Non-pigmented ciliary epithelial cell (primary cell): ENCODE measurements at regions not wholly inside any gene's neighbourhood (a gene's known extent, or its start where the extent isn't known, plus 50 kb on each side); places are given as distances from the start of the nearest gene placed in this dataset.
A peak's percentile ranks its signal among the peaks of the same experiment; 100 is the strongest.

Experiments
- DNase-seq: peaks from one replicate; pipeline ENCODE4 v3.0.0-alpha.2; 2010; ENCODE audit warnings: low read depth

DNA sequence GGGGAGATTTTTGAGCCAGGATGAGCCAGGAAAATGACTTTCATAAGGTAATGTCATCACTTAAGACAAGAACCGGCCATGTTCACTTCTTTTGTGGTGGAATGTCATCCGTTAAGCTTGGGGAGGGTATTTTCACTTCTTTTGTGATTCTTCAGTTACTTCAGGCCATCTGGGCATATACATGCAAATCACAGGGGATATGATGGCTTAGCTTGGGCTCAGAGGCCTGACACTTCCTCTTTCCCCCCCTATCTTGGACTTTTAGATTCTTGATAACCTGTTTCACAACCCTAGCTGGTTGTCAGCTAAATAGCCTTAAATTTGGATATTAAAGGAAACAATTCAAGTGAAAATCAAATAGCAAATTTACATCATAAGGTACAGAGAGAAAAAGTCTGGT is 986.0 kb downstream of the NLGN4Y start:
- no peak for DNase-seq

GRCh38 chrY:15510984-15511650 is 986.8 kb downstream of the NLGN4Y start:
- DNase-seq, result no peak

DNA sequence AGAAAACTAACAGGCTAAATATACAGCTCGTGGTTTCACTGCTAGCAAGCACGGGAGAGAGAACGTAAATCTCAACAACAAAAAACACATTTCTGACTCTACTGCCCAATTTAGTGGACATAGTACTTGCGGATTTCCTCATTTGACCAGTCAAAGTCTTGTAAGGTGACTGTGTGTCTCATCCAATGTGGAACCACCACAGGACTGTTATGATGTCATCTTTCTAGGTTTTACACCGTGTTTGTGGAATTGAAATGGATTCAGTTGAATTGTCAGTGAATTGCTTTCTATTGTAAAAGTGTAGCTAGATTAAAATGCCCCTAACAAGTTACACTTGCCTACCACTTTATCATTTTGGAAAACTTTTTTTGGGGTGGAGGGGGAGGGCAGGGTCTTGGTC is 1010.8 kb downstream of the NLGN4Y start:
- DNase-seq, result no peak

DNA sequence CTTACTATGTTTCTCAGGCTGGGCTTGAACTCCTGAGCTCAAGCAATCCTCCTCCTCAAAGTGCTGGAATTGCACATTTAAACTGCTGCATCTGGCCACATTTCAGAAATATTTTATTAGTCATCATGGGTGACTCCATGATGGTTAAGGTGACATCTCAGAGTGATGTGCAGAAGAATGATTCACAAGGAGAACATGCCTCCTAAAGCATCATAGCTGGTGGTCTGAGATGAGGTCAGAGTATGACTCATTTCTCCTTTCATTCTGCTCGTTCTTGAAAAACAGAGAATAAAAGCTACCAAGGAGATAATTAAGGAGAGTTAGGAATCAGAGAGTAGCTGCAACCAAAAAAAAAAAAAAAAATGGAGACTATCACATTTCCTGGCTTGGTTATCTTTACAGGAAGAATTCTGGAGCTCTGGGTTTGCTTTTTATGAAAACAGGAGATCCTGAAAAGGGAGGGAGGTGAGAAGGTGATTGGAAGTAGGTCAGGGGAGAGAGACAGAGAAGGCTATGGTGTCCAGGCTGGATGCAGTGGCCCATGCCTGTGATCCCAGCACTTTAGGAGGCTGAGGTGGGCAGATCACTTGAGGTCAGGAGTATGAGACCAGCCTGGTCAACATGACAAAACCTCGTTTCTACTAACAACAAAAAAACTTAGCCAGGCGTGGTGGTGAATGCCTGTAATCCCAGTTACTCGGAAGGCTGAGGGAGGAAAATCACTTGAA is 1011.6 kb downstream of the NLGN4Y start:
- peak; percentile 45 for DNase-seq

GRCh38 chrY:15540516-15540915 is 1016.2 kb downstream of the NLGN4Y start:
- DNase-seq, result no peak

GRCh38 chrY:15546177-15546754 is 1021.9 kb downstream of the NLGN4Y start:
- no peak for DNase-seq

DNA sequence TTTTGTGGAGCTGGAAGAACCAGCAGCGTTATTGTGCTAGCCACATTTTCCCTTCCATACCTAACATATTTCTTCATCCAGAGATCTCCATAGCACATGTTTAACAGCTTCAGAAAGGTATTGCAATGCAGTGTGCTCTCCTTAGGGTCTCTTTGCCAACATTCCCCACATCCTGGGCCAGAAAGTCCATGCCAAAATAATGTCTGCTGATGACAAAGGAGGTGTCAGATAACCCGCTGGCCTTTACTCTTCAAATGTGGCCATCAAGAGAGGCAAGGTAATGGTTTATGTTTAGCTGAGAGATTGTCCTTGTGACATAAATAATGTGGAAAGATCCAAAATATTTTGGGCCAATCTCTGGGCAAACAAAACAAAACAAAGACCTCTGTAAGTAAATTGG is 1027.7 kb downstream of the NLGN4Y start:
- DNase-seq, result no peak

- no peak for DNase-seq
These were observed 1030.7 kb downstream of the NLGN4Y start for GRCh38 chrY:15554991-15555390.

DNA sequence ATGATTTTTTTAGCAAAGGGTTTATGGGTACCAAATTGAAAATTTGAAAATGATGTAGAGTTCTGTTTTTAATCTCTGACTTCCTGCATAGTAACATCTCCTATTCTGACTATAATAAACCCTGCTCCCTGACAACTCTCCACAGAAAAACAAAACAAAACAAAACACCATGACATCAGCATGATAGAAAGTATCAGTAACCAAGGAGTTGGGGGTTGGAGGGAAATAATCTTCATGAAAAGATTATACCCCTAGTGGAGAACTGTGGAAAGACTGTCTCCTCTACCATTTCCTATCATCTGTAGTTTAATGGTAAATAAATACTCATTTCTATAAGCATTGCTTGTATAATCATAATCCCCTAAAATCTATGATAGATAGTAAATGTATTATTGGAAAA is 1034.8 kb downstream of the NLGN4Y start:
- DNase-seq, result no peak

DNA sequence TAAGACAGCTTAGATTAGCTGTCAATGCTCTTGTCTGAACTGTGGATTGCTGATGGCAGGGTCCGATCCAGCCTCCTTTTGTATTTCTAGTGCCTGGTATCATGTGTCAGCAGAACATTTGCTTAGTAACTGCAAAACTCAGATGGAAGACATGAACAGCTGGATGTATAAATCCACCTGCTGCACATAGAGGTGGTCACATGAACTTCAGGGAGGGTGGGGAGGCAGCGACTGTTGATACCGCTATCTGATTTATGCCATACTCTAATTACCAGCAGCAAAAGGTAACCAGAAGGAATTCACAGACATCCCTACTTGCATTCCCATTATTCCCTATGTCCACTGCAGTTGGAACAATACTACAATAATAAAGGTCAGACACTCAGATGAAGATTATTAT is 1036.5 kb downstream of the NLGN4Y start:
- no peak for DNase-seq

DNA sequence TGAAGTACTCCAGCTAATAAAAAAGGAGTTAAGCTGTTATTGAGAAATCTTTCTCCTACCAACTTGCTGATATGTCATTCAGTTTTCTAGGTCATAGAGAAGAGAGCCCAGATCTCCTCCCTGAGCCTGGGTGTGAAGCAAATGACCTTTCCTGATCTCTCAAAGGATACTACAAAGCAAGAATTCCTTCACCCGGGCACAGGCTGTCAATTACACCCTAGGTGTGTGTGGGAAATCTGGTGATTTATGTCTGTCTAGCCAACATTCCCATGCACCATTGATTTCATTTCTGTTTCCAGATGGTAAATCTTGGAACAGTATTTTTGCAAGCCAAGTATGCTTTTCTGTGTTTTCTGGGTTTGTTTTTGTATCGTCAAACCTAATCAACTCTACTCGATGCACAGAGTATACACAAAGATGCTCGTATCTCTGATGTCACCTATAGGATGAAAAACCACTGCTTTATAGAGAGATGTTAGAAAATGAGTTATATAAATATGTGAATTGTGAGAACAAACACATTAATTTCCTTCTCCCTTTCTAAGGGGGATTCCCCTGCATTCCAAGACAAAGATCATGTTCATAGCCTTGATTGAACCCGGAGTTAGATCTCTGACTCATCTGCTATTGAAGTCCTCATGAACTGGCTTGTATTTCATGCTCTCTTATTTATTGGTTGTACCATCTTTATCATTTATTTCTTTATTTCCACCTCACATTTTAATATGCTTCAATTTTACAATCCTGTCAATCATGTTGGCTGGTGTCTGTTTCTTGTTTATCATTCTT is 1037.4 kb downstream of the NLGN4Y start:
- DNase-seq, result no peak

GRCh38 chrY:15577886-15578285 is 1053.6 kb downstream of the NLGN4Y start:
- DNase-seq, result no peak

GRCh38 chrY:15578761-15579160 is 1054.4 kb downstream of the NLGN4Y start:
- no peak for DNase-seq

GRCh38 chrY:15579245-15579644 is 1054.9 kb downstream of the NLGN4Y start:
- DNase-seq, result no peak

DNA sequence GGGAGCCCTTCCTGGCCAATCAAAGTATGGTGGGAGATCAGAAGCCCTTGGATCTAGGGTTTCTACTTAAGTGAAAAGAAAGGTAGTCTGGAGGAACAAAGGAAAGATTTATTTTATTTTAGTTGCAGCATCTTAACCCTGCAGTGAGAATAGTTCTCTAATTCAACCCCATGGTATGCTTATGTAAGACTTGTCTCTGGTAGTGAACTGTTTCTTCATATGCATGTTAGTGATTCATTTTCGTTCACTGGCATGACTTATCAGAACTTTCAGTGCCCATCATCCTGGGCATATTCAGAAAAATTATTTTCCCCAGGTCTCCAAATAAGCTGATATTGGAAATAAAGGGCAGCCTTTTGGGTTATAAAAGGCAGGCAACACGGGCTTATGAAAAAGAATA is 1058.8 kb downstream of the NLGN4Y start:
- DNase-seq, result no peak

DNA sequence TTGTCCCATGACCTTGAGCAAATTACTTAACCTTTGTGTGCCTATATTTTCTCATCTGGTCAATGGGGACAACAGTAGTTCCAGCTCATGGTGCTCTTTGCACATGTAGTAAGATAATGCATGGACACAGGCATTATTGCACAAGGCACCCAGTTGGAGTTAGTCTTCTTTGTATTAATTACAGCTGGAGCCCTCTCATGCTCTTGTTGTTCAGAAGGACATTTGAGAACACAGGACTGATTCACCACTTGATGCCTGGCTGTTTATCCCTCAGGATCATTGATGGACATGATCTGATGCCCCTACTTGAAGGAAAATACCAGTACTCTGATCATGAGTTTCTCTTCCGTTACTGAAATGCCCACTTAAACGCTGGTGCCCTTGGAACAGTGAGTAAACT is 1068.6 kb downstream of the NLGN4Y start:
- no peak for DNase-seq

DNA sequence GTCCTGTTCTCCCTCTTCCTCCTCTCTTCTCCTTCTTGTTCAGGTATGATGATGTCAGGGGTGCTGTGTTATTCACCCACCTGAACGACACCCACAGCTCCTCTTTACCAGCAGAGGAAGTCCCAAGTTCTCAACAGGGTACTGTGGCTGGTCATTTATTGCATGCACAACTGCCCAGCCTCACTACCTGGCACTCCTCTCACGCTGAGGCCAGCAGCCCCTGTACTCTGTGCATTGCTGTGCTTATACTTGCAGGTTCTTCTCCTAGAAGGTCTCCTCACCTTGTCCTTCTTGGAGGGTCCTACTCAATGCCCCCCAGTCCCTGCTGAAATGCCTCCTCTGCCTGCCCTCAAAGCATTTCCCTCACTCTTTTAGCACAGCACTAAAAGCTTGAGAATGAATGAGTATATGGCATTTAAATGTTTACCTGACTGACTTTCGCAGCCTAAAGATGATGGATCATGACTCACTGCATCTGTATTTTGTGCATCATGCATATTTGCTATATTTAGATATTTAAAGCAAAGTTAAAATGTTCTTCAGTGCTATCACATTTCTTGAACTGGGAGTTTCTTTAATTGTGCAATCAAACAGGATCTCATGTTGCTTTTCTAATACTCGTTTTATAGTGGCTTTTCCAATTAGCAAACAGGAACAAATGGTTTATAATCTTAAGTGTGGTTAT is 1069.3 kb downstream of the NLGN4Y start:
- no peak for DNase-seq

DNA sequence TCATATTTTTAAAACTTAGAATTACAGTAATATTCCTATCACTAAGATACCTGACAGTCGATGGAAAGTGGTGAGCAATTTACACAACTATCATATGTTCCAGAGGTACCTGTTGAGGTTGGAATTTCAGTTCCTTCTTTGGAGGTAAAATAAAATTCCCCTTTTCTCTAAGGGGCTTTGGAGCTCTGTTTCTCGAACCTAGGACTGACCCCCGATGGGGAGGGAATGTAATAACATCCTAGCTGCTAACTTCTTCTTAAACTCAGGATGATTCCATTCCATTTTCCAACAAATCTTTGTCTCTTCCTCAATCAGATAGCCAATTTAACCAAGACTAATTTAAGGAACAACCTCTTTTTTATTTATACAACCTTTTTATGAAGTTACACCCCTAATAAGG is 1069.8 kb downstream of the NLGN4Y start:
- no peak for DNase-seq

GRCh38 chrY:15600565-15600964 is 1076.2 kb downstream of the NLGN4Y start:
- DNase-seq, result no peak

GRCh38 chrY:15624370-15624769 is 1100.0 kb downstream of the NLGN4Y start:
- DNase-seq, result no peak

DNA sequence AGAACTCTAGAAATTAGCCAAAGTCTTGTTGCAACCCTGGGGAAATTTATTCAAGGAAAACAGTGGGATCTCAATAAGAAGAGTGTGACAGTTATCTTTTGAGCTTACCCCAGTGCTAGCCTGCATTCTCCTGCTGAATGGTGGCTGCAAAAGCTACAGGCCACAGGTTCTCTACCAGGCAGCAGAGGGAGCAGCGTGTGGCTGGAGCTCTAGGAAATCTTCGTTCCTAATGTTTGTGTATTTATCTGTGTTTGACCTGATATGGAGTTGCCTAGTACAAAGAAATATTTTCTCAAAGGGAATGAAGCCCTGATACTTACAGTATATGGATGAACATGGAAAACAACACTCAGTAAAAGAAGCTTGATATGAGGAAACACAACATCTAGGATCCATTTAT is 1100.6 kb downstream of the NLGN4Y start:
- no peak for DNase-seq

DNA sequence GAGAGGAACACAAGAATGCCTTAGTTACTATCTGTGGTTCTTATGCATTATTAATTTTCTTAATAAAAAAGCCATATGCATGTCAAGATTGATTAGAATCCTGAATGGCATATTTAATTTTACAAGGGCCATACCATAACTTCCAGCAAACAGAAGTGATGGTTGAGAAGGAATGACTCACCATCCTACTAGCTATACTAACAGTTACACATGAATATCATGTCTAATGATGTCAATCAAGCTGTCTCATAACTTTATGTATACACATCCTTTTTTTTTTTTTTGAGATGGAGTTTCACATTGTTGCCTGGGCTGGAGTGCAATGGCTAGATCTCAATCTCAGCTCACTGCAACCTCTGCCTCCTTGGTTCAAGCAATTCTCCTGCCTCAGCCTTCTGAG is 1123.9 kb downstream of the NLGN4Y start:
- no peak for DNase-seq
